ENCODE measurements at regions not wholly inside any gene's neighbourhood (a gene's known extent, or its start where the extent isn't known, plus 50 kb on each side); places are given as distances from the start of the nearest gene placed in this dataset.
A peak's percentile ranks its signal among the peaks of the same experiment; 100 is the strongest.
"Not testable (repeated sequence)": the region's sequence is repeated elsewhere in the genome, so short reads cannot be mapped to it uniquely, and the experiment has no call there.

DNA sequence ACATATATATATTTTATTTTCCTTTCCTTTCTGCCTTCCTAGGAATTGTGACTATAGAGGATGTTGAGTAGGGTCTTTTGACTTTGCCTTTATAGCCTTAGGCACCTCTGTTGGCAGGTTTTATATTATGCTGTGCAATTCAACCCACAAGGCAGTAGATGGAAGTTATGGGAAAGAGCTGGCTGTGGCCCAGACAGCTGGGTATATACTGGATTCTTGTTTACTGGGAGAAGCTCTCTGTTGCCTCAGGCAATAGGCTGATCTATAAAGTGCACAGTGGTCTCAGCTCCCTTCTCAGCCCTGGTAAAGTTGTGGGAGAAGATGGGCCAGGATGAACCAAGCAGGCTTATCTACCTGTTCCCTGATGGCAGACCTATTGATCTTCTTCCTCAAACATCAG, 342.0 kb downstream of the GBA3 start:
- intact Hi-C loops (cut with DNase I) = no loop called here

DNA sequence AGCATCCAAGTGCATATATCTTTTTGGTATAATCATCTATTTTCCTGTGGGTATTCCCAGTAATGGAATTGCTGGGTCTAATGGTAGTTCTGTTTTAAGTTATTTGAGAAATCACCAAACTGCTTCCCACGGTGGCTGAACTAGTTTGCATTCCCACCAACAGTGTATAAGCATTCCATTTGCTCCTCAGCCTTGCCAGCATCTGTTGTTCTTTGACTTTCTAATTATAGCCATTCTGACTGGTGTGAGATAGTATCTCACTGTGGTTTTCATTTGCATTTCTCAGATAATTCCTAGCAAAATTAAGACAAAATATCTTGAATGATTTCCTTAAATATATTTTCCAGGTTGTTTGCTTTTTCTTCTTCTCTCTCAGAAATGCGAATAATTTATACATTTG, 341.1 kb downstream of the GBA3 start:
- no peak for ATAC-seq
- no peak for DNase-seq (ENCODE audit: low spot score)
- intact Hi-C loops (cut with DNase I) = no loop called here

More for the DNA sequence above, 342.0 kb downstream of the GBA3 start:
- ATAC-seq (no peak), DNase-seq (ENCODE audit: low spot score) (no peak)

DNA sequence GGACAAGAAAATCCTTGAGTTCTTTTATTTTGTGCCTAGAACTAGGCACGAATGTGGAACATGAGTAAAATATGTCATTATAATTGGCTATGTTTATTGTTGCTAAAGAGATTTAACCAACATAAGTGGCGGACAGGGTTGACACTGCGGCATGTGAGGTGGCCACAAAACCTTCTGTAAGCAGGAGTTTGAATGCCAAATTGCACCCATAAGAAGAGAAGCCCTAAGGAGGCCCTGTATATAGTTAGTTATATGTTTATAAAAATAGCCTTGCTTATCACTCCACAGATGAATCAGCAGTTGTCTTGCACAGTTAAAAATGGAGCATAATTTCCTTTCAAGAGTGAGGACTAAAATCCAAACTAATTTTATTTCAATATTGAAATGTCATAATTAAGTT, 336.1 kb downstream of the GBA3 start:
- no peak for ATAC-seq
- intact Hi-C loops (cut with DNase I) = no loop called here
- no peak for DNase-seq (ENCODE audit: low spot score)

DNA sequence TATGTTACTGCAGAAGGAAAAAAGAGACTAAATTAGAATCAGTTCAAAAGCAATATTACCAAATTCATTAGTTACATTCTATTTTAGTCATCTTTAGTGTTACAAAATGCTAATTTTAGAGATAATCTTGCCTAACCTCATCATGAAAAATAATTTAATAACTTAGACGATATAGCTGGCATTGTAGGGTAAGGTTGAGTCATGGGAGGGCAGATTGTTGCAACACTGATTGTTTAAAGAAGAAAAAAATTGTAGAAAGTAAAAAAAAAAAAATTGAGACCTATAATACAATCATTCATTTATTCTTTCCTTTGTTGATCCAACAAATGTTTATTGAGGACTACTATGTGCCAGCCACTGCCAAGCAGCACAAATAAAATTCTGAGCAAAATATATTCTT, 330.9 kb downstream of the GBA3 start:
- ATAC-seq (no peak), DNase-seq (ENCODE audit: low spot score) (no peak)
- intact Hi-C loops (cut with DNase I) = no loop called here

DNA sequence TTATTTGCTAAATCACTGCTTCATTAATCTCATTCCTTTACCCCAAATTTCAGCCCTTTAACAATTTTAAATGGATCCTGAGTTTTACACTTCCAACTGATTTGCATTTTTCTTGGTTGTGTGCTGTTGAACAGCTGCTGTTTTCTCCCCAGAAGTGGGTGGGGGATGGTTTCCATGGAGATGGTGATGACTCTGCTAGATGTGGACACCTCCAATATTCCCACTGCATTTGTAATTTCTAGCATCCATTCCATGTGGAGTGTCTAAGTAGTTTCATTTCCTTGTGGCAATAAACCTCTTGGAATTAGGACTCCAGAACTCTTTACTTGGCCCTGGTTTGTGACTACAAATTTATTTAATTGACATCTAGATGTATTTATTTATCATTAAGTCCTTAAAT, 330.4 kb downstream of the GBA3 start:
- ATAC-seq = no peak
- no peak for DNase-seq (ENCODE audit: low spot score)
- intact Hi-C loops (cut with DNase I) = no loop called here

DNA sequence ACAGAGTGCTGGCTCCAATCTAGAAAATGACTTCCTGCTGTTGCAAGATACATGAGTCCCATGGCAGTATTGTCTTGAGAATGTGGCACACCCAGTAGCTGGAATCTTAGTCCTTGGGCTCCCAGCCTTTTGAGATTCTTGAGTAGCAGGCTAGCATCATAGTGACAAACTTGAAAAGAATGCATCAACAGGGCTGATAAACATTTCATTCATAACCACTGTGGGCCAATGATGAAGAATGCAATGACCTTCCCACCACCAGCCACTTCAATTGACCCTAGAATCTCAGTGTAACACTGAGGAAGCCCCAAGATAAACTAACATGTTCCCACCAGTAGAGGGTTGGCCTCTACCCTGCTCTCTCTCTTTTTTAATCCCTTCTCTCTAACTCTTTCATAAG, 329.3 kb downstream of the GBA3 start:
- no peak for DNase-seq (ENCODE audit: low spot score)
- intact Hi-C loops (cut with DNase I) = no loop called here

DNA sequence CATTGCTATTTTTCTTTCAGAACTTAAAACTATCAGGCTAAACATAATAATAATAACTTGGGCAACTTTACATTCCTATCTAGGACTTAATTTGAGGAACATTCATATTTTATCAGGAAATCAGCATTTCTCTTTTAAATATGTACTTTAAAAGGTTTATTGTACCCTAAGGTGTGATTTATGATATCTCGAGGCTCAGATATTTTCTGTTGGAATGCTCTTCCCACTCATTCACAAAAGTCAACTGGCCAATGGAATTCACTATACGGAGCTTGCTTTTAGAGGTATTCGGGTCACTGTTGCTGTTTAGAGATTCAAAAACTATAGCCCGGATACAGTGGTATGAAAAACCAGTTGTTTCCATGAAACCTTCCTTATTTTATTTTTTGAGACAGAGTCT, 328.3 kb downstream of the GBA3 start:
- intact Hi-C loops (cut with DNase I) = no loop called here
- ATAC-seq (no peak), DNase-seq (ENCODE audit: low spot score) (no peak)

More for the DNA sequence above, 329.3 kb downstream of the GBA3 start:
- ATAC-seq = peak; percentile 81

DNA sequence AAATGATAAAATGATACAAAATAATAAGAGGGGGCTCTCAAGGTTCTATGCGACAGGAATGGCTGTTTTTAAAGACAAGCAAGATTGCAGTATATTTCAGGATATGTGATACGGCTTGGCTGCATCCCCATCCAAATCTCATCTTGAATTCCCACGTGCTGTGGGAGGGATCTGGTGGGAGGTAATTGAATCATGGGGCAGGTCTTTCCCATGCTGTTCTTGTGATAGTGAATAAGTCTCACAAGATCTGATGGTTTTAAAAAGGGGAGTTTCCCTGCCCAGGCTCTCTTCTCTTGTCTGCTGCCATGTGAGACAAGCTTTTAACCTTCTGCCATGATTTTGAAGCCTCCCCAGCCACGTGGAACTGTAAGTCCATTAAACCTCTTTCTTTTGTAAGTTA, 327.7 kb downstream of the GBA3 start:
- DNase-seq (ENCODE audit: low spot score); ATAC-seq; intact Hi-C loops (cut with DNase I): not testable (repeated sequence)

DNA sequence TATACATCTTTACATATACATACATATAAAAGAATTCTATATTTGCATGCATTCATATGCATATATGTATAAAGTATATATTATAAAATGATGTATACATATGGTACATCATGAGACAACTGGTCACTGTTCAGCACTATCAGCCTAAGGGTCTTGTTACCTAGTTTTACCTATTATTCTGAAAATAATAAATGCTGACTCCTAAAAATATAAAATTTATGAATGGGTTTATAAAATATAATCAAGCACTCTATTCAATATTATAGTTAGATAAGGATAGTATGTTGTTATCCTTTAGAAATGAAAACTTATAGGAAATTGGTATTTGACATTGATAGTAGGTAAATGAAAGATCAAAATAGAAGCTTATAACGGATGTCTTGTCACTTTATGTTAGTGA, 324.2 kb downstream of the GBA3 start:
- ATAC-seq (no peak), DNase-seq (ENCODE audit: low spot score) (no peak)
- intact Hi-C loops (cut with DNase I) = no loop called here

DNA sequence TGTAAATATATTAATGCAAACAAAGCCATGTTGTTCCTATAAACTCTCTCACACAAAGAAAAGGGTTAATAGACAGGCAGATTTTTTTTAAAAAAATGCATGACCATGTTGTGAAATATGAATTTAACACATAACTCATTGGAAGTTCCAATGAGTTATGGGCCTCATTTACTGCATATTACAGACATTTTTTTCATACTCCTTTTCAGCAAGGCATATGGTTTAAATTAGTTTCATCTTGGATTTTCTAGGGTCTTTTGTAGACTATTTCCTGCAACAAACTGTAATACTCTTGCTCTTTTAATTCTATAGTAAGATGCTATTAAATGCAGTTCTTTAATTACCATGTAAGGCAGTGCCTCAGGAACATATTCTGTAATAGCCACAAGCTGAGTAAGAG, 323.1 kb downstream of the GBA3 start:
- DNase-seq (ENCODE audit: low spot score) (no peak), ATAC-seq (no peak)
- intact Hi-C loops (cut with DNase I) = no loop called here

DNA sequence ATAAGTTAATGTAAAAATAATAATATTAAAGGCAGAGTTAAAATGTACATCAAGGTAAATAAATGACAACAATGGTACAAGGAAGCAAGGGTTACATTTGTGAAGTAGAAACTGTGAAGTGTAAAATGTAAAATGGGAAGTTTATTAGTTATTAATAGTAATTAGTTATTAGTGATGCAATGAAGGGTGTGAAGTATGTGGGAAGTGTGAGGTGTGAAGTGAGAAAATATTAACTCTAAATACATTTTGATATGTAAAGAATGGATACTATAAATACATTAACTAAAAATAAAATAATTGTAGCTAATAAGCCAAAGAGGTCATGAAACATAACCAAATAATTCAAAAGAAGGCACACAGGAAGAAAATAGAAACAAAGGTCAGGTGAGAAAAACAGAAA, 316.4 kb downstream of the GBA3 start:
- intact Hi-C loops (cut with DNase I) = no loop called here
- DNase-seq (ENCODE audit: low spot score) = no peak
- ATAC-seq = no peak

DNA sequence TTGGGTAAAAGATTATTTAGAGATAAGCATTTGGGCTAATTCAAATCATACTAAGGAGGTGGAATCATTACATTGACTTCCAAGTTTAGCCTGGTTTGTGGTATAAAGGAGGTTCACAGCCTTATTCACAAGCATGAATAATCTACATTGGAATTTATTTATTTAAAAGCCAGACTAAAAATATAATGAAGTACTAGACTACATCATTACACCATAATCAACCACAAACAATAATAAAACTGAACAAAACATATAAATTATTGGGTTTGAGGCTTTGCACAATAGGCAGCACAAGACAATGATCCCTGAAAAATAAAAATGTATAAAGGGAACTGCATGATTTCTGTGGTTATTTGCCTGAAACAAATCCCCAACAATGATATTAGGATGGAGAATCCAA, 314.0 kb downstream of the GBA3 start:
- no peak for DNase-seq (ENCODE audit: low spot score)
- no peak for ATAC-seq
- intact Hi-C loops (cut with DNase I) = no loop called here

DNA sequence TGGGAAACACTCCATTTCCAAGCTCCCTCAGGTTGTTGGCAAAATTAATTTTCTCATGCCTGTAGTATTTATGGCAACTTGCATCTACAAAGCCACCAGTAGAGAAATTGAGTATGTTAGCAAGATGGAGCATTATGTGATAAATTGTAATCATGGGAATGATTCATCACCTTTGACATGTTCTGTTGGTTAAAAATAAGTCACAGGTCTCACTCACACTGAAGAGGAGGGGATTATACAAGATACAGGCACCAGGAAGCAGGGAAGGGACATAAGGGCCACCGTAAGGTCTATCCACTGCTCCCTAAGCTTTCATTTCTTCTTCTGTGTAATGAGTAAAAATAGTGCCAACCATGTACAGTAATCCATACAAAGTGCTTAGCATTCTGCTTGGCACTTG, 313.0 kb downstream of the GBA3 start:
- no peak for ATAC-seq
- DNase-seq (ENCODE audit: low spot score) = no peak
- intact Hi-C loops (cut with DNase I) = no loop called here

DNA sequence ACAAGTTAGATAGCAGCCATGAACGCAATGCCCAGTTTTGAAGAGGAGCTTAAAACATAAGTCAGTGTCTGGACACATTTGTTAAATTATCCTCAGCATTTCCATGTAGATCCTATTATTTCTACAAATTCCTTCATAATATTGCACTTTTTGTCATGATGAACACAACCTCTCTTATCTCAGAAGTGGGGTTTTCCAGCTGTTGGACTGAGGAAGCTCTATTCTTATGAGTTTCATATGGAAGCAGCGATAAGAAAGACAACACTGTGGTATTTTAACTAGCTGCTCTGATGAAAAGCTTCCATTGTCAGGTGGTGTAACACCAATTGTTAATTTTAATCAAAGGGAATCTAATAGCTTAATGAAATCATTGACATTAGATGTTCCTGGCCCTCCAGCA, 308.7 kb downstream of the GBA3 start:
- no peak for ATAC-seq
- intact Hi-C loops (cut with DNase I) = no loop called here
- no peak for DNase-seq (ENCODE audit: low spot score)

DNA sequence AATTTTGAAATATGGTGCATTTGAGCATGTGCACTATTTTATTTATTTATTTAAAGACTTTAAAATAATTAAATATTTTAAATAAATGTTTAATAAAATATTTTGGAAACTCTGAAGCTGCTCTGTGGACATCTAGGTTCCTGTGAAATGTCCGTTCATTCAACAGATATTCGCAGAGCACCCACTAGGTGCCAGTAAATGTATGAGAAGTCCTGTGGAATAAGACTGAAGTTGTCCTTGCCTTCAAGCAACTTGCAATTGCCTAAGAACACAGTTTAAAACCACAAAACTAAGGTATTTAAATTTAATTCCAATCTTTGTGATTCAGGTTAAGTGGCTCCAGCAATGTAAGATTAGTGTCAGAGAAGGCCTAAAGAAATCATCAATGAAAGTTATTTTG, 306.7 kb downstream of the GBA3 start:
- intact Hi-C loops (cut with DNase I) = no loop called here
- ATAC-seq = no peak
- no peak for DNase-seq (ENCODE audit: low spot score)

DNA sequence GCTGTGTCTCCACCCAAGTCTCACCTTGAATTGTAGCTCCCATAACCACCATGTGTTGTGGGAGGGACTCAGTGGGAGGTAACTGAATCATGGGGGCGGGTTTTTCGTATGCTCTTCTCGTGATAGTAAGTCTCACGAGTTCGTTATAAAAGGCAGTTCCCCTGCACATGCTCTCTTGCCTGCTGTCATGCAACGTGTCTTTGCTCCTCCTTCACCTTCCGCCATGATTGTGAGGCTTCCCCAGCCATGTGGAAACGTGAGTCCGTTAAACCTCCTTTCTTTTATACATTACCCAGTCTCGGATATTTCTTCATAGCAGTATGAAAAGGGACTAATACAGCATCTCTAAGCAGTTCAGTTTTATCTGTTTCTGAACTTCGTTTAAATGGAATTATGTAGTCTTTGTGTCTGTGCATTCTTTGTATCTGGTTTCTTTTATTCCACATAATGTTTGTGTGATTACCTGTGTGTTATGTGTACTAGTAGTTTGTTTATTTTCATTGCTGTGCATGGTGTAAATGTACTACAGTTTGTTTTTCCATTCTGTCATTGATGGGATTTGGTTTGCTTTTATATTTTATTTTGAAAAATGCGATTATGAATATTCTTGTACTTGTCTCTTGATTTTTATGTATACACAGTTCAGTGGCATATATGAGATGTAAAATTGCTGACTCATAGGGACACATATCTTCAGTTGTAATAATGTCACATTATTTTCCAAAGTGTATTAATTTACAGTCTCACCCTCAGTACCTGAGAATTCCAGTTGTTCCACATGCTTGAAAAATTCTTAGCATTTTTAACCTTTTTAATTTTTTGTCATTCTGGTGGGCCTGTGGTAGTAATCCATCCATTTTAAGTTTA, 304.9 kb downstream of the GBA3 start:
- intact Hi-C loops (cut with DNase I) = no loop called here
- ATAC-seq (no peak), DNase-seq (ENCODE audit: low spot score) (no peak)

DNA sequence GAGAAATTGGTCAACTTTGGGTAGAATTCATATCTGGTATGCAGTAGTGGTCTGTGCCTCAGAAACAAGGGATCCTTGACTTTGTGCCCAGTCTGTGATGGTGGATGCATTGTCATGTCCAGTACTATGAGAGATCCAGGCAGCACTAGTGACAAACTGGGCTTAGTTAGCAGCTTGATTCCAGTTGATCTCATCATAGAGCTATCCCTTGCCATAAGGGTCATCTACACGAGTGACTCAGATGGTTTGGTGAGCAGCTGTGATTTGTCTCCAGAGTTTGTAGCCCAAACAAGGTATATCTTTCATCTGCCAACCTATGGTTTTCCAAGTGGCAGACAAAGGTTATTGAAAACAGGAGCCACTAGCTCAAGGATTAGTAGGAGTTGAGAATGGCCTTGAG, 298.8 kb downstream of the GBA3 start:
- DNase-seq (ENCODE audit: low spot score) (no peak), ATAC-seq (no peak)

DNA sequence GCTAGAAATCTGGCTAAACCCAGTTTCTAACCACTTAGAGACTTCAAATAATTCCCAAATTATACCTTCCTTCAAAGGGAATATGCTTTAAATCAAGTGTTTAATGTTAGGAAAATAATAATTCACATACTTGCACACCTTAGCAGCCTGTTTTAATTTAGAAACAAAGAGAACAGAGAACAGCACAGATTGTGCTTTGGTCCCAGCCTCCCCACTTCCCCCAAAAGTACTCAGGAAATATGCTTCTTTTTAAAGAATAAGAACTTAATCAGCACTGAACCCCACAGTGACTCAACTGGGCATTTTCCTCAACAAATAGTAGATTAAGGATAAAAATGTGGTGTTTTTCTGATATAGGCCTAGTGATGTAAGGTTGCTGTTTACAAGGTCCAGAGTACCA, 295.8 kb downstream of the GBA3 start:
- no peak for DNase-seq (ENCODE audit: low spot score)
- no peak for ATAC-seq
- intact Hi-C loops (cut with DNase I) = no loop called here

More for the DNA sequence above, 298.8 kb downstream of the GBA3 start:
- intact Hi-C loops (cut with DNase I) = no loop called here

DNA sequence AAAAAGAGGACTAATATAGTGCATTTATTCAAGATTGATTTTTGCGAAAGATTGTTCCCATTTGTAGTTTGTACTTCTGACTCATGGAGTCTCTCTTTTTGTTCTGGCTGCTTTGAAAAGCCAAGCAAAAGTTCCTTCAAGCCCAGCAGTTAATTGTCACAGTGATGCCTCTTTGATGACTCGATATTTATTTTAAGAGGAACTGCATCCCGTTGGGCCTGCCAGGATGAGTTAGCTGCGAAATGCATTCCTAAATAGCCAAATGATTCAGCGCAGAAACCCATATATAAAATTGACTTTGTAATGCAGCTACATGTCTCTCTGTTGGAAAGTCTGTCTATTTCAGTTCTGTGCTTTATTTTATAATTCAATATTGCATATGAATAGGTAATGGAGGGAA, 295.1 kb downstream of the GBA3 start:
- intact Hi-C loops (cut with DNase I) = no loop called here
- ATAC-seq (no peak), DNase-seq (ENCODE audit: low spot score) (no peak)

DNA sequence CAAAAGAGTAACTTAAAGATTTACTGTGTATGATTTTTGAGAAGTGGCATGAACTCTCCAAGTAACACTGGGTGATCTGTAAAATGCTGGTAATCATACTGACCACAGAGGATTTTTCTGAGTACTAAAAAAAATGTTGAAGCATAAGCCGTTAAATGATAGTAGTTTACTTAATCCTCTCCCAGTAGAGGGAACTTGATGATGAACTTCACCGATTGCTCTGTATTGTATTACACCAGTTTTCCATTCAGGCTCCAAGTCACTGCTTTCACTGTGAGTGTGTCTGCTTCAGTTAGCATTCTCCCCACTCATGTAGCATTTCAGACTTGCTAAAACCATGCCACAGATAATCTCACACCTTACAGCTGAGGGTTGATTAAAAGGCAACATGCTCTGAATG, 294.1 kb downstream of the GBA3 start:
- DNase-seq (ENCODE audit: low spot score) = no peak
- no peak for ATAC-seq
- intact Hi-C loops (cut with DNase I) = no loop called here

DNA sequence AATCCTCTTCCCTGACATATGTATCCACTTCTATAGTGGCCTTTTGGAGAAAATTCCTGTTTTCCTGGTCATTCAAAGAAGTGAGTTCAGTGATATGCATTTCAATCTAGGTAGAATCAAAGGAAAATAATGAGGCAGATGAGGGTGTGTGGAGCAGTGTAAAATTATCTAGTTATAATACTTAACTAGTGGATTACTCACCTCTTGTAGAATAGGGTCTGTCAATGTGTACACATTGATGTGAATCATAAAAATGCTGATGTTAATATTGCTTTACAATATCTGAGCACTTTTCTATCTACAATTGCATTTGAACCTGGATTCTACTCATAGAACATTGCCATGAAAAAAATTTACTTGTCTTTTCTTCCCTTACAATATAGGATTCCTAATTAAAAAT, 293.5 kb downstream of the GBA3 start:
- intact Hi-C loops (cut with DNase I) = no loop called here
- DNase-seq (ENCODE audit: low spot score) (no peak), ATAC-seq (no peak)

All from sciatic nerve (tissue), 2 donors.